ENCODE measurements at regions not wholly inside any gene's neighbourhood (a gene's known extent, or its start where the extent isn't known, plus 50 kb on each side); places are given as distances from the start of the nearest gene placed in this dataset.
"Not testable (repeated sequence)": the region's sequence is repeated elsewhere in the genome, so short reads cannot be mapped to it uniquely, and the experiment has no call there.

DNA sequence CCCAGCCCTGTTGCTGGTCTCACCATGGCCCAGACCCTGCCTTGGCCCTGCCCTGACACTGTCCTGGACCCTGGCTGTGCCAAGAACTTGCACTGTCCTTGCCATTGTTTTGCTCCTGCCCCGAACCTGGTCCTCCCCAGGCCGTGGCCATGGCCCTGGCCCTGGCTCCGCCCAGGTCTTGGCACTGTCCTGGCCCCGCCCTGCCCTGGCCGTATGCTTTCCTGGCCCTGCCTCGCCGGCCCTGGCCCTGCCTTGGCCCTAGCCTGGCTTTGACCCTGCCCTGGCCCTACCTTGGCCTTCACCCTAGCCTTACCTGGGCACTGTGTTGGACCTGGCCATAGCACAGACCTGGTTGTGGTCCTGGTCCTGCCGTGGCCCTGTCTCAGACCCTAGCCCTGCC is 1558.9 kb downstream of the RPIA start:
- not testable (repeated sequence) for H3K4me3 ChIP-seq (ENCODE audit: low read depth, low read length)

DNA sequence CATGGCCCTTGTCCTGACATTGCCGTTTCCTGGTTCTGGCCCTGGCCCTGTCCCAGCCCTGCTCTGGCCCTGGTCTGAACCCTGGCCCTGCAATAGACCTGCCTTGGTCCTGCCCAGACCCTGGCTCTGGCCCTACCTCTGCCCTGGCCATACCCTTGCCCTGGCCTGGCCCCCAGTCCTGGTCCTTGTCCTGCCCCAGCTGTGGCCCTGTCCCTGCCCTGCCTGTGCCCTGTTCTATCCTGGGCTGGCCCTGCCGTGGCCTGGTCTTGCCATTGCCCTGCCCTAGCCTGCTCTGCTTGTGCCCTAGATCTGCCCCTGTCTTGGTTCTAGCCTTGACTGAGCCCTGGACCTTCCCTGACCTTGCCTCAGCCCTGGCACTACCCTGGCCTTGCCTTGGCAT is 1560.1 kb downstream of the RPIA start:
- not testable (repeated sequence) for H3K4me3 ChIP-seq (ENCODE audit: low read depth, low read length)

DNA sequence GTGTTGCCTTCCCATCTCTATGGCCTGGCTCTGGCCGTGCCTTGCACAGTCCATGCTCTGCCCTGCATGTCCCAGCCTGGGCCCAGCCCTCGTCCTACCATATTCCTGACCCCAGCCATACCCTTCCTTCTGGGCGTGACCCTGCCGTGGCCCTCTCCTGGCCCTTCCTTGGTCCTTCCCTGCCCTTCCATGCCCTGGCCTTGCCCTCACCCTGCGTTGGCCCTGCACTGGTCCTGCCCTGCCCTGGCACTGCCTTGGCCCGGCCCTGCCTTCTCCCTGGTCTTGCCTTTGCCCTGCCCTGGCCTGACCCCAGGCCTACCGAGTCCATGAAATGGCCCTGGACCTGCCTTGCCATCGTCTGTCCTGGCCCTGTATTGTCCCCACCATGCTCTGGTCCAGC is 1561.8 kb downstream of the RPIA start:
- H3K4me3 ChIP-seq (ENCODE audit: low read depth, low read length), result not testable (repeated sequence)

DNA sequence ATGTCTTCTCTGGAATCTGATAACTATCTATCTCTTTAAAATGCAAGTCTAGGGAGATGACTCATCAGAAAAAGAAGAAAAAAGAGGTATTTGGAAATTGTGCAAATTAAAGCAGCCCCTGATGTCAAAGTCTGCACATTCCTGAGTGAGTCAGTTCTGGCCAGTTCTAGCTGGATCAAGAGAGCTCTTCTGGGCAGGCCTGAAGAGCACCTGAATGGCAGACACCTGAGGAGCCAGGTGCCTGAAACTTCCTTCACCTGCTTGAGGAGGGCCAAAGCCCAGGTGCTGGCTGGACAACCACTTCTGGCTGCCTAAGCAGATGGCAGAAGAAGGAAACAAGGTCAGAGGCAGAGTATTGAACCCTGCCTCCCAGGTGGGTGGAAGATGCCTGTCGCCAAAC is 1575.4 kb downstream of the RPIA start:
- H3K4me3 ChIP-seq (ENCODE audit: low read depth, low read length), result not testable (repeated sequence)

DNA sequence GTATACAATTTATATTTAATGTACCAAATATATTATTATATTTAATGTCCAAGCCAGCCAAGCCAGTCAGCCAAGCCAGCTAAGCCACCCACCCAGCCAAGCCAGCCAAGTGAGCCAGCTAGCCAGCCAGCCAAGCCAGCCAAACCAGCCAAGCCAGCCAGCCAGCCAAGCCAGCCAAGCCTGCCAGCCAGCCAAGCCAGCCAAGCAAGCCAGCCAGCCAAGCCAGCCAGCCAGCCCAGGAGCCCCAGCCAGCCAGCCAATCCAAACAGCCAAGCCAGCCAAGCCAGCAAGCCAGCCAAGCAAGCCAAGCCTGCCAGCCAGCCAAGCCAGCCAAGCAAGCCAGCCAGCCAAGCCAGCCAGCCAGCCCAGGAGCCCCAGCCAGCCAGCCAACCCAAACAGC is 1596.3 kb downstream of the RPIA start:
- H3K4me3 ChIP-seq (ENCODE audit: low read depth, low read length), result not testable (repeated sequence)

DNA sequence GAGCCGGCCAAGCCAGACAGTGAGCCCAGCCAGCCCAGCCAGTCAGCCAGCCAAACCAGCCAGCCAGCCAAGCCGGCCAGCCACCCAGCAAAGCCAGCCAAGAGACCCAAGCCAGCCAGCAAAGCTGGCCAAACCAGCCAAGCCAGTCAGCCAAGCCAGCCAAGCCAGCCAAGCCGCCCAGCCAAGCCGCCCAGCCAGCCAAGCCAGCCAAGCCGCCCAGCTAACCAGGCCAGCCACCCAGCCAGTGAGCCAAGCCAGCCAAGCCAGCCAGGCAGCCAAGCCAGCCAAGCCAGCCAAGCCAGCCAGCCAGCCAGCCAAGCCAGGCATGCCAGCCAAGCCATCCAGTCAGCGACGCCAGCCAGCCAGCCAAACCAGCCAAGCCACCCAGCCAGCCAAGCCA is 1596.9 kb downstream of the RPIA start:
- H3K4me3 ChIP-seq (ENCODE audit: low read depth, low read length), result not testable (repeated sequence)

DNA sequence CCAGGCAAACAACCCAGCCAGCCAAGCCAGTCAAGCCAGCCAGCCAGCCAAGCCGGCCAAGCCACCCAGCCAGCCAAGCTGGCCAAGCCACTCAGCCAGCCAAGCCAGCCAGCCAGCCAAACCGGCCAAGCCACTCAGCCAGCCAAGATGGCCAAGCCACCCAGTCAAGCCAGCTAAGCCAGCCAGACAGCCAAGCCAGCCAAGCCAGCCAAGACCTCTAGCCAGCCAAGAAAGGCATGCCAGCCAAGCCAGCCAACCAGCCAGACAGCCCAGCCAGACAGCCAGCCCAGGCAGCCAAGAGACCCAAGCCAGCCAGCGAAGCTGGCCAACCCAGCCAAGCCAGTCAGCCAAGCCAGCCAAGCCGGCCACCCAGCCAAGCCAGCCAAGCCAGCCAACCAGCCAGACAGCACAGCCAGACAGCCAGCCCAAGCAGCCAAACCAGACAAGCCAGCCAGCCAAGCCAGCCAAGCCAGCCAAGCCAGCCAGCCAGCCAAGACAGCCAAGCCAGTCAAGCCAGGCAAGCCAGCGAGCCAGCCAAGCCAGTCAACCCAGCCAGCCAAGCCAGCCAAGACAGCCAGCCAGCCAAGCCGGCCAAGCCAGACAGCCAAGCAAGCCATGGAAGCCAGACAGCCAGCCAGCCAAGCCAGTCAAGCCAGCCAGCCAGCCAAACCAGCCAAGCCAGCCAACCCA is 1598.0 kb downstream of the RPIA start:
- not testable (repeated sequence) for H3K4me3 ChIP-seq (ENCODE audit: low read depth, low read length)

DNA sequence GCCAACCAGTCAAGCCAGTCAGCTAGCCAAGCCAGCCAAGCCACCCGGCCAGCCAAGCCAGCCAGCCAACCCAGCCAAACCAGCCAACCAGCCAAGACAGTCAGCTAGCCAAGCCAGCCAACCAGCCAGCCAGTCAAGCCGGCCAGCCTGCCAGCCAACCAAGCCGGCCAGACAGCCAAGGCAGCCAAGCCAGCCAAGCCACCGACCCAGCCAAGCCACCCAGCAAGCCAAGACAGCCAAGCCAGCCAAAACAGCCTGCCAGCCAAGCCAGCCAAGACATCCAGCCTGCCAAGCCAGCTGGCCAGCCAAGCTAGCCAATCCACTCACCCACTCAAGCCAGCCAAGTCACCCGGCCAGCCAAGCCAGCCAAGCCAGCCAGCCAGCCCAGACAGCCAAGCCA is 1599.2 kb downstream of the RPIA start:
- not testable (repeated sequence) for H3K4me3 ChIP-seq (ENCODE audit: low read depth, low read length)

DNA sequence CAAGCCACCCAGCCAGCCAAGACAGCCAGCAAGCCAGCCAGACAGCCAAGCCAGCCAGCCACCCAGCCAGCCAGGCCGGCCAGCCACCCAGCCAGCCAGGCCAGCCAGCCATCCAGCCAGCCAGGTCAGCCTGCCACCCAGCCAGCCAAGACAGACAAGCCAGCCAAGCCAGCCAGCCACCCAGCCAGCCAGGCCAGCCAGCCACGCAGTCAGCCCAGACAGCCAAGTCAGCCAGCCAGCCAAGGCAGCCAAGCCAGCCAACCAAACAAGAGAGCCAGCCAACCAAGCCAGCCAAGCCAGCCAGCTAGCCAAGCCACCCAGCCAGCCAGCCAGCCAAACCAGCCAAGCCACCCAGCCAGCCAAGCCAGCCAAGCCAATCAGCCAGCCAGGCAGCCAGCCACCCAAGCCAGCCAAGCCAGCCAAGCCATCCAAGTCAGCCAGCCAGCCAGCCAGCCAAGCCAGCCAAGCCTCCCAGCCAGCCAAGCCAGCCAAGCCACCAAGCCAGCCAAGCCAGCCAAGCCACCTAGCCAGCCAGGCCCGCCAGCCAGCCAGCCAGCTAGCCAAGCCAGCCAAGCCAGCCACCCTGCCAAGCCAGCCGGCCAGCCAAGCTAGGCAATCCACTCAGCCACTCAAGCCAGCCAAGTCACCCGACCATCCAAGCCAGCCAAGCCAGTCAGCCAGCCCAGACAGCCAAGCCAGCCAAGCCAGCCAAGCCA is 1599.9 kb downstream of the RPIA start:
- not testable (repeated sequence) for H3K4me3 ChIP-seq (ENCODE audit: low read depth, low read length)

DNA sequence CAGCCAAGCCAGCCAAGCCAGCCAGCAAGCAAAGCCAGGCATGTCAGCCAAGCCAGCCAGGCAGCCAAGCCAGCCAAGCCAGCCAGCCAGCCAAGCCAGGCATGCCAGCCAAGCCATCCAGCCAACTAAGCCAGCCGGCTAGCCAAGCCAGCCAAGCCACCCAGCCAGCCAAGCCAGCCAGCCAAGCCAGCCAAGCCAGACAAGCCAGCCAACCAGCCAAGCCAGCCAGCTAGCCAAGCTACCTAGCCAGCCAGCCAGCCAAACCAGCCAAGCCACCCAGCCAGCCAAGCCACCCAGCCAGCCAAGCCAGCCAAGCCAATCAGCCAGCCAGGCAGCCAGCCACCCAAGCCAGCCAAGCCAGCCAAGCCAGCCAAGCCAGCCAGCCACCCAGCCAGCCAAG is 1600.5 kb downstream of the RPIA start:
- not testable (repeated sequence) for H3K4me3 ChIP-seq (ENCODE audit: low read depth, low read length)

DNA sequence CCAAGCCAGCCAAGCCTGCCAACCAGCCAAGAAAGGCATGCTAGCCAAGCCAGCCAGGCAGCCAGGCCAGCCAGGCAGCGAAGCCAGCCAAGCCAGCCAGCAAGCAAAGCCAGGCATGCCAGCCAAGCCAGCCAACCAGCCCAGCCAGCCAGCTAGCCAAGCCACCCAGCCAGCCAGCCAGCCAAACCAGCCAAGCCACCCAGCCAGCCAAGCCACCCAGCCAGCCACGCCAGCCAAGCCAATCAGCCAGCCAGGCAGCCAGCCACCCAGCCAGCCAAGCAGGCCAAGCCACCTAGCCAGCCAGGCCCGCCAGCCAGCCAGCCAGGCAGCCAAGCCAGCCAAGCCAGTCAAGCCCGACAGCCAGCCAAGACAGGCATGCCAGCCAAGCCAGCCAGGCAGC is 1601.0 kb downstream of the RPIA start:
- not testable (repeated sequence) for H3K4me3 ChIP-seq (ENCODE audit: low read depth, low read length)

DNA sequence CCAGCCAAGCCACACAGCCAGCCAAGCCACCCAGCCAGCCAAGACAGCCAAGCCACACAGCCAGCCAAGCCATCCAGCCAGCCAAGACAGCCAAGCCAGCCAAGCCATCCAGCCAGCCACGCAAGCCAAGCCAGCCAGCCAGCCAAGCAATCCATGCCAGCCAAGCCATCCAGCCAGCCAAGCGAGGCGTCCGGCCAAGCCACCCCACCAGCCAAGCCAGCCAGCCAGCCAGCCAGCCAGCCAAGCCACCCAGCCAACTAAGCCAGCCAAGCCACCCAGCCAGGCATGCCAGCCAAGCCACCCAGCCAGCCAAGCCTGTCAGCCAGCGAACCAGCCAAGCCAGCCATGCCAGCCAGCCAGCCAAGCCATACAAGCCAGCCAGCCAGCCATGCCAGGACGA is 1601.8 kb downstream of the RPIA start:
- not testable (repeated sequence) for H3K4me3 ChIP-seq (ENCODE audit: low read depth, low read length)

DNA sequence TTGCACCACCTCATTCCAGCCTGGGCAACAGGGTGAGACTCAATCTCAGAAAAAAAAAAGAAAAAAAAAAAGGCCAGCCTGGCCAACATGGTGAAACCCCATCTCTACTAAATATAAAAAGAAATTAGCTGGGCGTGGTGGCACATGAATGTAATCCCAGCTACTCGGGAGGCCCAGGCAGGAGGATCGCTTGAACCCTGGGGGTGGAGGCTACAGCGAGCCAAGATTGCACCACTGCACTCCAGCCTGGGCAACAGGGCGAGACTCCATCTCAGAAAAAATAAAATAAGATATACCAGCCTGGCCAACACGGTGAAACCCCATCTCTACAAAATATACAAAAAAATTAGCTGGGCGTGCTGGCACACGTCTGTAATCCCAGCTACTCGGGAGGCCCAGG is 1602.3 kb downstream of the RPIA start:
- H3K4me3 ChIP-seq (ENCODE audit: low read depth, low read length), result not testable (repeated sequence)

DNA sequence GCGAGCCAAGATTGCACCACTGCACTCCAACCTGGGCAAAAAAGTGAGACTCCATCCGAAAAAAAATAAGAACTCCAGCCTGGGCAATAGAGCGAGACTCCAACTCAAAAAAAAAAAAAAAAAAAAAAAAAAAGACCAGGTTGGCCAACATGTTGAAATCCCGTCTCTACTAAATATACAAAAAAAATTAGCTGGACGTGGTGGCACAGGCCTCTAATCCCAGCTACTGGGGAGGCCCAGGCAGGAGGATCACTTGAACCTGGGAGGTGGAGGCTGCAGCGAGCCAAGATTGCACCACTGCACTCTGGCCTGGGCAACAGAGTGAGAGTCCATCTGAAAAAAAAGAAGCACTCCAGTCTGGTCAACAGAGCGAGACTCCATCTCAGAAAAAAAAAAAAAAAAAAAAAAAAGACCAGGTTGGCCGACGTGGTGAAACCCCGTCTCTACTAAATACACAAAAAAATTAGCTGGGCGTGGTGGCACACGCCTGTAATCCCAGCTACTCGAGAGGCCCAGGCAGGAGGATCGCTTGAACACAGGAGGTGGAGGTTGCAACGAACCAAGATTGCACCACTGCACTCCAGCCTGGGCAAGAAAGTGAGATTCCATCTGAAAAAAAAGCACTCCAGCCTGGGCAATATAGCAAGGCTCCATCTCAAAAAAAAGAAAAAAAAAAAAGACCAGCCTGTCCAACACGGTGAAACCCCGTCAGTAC is 1603.7 kb downstream of the RPIA start:
- H3K4me3 ChIP-seq (ENCODE audit: low read depth, low read length), result not testable (repeated sequence)

DNA sequence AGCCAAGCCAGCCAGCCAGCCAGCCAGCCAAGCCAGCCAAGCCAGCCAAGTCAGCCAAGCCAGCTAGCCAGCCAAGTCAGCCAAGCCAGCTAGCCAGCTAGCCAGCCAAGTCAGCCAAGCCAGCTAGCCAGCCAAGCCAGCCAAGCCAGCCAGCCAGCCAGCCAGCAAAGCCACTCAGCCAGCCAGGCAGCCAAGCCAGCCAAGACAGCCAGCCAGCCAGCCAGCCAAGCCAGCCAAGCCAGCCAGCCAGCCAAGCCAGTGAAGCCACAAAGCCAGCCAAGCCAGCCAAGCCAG is 1605.0 kb downstream of the RPIA start:
- not testable (repeated sequence) for H3K4me3 ChIP-seq (ENCODE audit: low read depth, low read length)

DNA sequence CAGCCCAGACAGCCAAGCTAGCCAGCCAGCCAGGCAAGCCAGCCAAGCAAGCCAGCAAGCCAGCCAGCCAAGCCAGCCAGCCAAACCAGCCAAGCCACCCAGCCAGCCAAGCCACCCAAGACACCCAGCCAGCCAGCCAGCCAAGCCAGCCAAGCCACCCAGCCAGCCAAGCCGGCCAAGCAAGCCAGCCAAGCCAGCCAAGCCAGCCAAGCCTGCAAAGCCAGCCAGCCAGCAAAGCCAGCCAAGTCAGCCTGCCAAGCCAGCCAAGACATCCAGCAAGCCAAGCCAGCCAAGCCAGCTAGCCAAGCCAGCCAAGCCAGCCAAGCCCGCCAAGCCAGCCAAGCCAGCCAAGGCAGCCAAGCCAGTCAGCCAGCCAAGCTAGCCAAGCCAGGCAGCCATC is 1606.2 kb downstream of the RPIA start:
- not testable (repeated sequence) for H3K4me3 ChIP-seq (ENCODE audit: low read depth, low read length)

DNA sequence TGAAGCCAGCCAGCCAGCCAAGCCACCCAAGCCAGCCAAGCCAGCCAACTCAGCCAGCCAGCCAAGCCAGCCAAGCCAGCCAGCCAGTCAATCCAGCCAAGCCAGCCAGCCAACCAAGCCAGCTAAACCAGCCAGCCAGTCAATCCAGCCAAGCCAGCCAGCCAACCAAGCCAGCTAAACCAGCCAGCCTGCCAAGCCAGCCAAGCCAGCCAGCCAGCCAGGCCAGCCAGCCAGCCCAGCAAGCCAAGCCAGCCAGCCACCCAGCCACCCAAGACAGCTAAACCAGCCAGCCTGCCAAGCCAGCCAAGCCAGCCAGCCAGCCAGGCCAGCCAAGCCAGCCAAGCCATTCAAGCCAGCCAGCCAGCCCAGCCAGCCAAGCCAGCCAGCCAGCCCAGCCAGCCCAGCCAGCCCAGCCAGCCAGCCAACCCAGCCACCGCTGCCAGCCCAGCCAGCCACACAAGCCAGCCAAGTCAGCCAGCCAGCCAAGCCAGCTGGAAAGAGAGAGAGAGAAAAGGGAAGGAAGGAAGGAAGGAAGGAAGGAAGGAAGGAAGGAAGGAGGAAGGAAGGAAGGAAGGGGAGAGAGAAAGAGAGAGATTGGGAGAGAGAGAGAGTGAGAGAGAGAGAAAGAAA is 1606.8 kb downstream of the RPIA start:
- not testable (repeated sequence) for H3K4me3 ChIP-seq (ENCODE audit: low read depth, low read length)

DNA sequence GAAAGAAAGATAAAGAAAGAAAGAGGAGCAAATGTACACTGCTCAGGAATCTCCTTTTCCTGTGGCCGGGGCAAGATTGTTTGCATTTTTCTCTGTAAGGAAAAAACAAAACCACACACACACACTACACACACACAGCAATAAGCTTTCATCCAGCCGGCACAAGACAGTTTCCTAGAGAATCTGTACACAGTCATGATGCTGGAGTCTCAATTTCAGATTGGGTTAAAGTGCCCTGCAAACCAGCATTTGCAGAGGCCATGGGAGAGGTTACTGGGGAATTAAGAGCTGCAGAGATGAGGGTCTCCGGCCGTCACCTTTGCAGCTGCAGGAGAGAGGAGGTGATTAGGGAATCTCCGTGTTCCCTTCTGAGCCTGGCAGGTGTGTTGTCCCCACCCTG is 1607.5 kb downstream of the RPIA start:
- not testable (repeated sequence) for H3K4me3 ChIP-seq (ENCODE audit: low read depth, low read length)

DNA sequence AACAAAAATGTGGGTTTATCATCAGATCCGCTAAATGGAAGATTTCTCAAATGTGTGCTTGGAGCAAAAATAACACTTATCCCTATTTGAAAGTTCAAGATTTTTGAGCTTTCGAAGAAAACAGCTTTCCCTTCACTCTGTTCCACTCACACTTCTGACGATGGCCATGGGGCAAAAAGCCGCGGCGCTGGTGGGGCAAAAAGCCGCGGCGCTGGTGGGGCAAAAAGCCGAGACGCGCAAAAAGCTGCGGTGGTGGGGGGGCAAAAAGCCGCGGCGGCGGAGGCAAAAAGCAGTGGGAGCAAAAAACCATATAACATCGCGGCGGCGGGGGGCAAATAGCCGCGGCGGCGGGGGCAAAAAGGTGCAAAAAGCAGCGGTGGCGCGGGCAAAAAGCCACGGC is 1631.5 kb downstream of the RPIA start:
- H3K4me3 ChIP-seq (ENCODE audit: low read depth, low read length), result not testable (repeated sequence)

DNA sequence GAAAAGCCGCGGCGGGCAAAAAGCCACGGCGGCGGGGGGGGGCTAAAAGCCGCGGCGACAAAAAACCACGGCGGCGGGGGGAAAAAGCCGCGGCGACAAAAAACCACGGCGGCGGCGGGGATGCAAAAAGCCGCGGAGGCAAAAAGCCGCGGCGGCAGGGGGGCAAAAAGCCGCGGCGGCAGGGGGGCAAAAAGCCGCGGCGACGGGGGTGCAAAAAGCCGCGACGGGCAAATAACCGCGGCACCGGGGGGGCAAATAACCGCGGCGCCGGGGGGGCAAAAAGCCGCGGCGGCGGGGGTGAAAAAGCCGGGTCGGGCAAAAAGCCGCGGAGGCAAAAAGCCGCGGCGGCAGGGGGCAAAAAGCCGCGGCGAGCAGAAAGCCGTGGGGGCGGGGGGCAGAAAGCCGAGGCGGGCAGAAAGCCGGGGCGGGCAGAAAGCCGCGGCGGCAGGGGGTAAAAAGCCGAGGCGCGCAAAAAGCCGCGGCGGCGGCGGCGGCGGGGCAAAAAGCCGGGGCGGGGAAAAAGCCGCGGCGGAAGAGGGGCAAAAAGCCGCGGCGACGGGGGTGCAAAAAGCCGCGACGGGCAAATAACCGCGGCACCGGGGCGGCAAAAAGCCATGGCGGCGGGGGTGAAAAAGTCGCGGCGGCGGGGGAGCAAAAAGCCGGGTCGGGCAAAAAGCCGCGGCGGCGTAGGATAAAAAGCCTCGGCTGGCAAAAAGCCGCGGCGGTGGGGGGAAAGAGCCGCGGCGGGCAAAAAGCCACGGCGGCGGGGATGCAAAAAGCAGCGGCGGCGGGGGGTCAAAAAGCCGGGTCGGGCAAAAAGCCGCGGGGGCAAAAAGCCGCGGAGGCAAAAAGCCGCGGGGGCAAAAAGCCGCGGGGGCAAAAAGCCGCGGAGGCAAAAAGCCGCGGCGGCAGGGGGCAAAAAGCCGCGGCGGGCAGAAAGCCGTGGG is 1632.4 kb downstream of the RPIA start:
- H3K4me3 ChIP-seq (ENCODE audit: low read depth, low read length), result peak overlapping the region; percentile 30; the same call in 1 of the 2 replicates

DNA sequence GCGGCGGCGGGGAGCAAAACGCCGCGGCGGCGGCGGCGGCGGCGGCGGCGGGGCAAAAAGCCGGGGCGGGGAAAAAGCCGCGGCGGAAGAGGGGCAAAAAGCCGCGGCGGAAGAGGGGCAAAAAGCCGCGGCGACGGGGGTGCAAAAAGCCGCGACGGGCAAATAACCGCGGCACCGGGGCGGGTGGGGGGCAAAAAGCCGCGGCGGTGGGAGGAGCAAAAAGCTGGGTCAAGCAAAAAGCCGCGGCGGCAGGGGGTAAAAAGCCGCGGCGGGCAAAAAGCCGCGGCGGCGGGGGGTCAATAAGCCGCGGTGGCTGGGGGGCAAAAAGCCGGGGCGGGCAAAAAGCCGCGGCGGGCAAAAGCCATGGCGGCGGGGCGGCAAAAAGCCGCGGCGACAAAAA is 1633.2 kb downstream of the RPIA start:
- not testable (repeated sequence) for H3K4me3 ChIP-seq (ENCODE audit: low read depth, low read length)

Measured in WI38 (cell line).